Activated CD4-positive, alpha-beta T cell treated with anti-CD3 and anti-CD28 coated beads, Interleukin-2, amount 50 U/mL, for 16 hours (primary cell): ENCODE measurements at regions not wholly inside any gene's neighbourhood (a gene's known extent, or its start where the extent isn't known, plus 50 kb on each side); places are given as distances from the start of the nearest gene placed in this dataset.

Source experiments
- DNase-seq: peaks from one replicate; pipeline ENCODE4 v3.0.0-alpha.2; 2020

- DNase-seq: no peak
These were observed 49.9 kb downstream of the CHRM3 start for GRCh38 chr1:239436286-239436685.

DNA sequence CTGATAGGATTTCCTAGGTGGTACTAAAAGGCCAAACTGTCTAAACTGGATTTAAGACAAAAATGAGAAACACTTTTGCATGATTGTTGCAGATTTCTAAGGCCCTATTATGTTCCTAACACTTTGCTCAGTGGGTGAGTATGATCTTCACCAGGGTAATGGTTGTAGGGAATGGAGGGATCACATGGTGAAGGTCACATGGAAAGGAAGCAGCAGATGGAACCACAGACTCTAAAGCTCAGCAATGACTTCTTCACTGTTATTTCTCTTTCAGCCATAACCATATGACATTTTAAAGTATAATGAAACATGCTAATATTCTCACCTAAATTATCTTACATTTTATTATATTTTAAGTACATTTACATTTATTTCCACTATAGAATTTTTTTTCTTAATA is 51.5 kb downstream of the CHRM3 start:
- no peak for DNase-seq

DNA sequence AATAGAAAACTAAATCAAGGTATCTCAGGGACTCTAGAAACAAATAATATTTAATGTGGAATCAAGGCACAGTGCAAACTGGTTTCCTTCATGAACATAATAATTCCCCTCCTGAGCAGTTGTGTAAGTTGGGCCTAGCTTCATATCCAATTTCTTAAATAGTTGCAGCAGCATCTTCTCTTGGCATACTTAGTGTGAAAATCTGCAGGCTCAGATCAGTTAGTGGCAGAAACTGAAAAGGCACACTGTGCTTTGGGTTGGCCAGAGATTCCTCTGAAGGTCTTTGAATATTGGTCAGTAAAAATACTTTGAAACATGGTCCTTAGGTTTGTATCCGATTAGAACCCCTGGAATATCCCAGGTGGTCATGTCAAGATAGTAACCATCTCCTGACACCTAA is 52.5 kb downstream of the CHRM3 start:
- no peak for DNase-seq

DNA sequence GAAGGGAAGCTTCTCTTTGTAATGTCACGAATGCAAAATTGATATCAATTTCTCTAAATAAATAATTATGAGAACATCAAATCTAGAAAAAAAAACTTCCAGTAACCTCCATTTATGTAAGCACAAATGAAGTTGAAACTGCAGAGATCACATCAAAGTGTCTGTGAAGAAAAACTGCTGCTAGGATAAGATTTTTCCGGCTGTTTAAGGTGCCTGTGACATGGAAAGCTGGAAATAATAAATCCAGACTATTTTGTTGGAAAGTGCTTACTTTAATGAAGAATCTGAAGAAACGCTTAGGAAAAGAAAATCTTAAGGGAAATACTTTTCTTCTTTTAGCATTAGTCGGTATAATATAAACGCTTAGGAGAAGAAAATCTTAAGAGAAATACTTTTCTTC is 57.0 kb downstream of the CHRM3 start:
- no peak for DNase-seq

GRCh38 chr1:239446611-239447010 is 60.2 kb downstream of the CHRM3 start:
- no peak for DNase-seq

DNA sequence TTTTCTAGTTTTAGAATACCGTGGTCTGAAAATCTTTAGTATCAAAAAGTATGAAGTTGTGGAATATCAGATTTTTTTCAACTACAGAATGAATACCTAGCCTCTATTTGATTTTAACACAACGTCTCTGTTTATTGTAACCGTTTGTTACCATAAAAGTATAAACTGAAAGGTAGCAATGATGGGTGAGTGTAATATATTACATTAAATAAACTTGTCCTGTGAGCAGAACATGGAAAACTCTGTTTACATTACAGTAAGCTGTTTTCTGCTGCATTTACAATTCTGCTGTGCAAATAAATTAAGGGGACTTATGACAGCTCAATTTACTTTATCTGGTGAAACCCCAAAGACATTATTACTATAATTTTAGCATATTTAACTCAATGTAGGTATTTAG is 62.5 kb downstream of the CHRM3 start:
- no peak for DNase-seq

DNA sequence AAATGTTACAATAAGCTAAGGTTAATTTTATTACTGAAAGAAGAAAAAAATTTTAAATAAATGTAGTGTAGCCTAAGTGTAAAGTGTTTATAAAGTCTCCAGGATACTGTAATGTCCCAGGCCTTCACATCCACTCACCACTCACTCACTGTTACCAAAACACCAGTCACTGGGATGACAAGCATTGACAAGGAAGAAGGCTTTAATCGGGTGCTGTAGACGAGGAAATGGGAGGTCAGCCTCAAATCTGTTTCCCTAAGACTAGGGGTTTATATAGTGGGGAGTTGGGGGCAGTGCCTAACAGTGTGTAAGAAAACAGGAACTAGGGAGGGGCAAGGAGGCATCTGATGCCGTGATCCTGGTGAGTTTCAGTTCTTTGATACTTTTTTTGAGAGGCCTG is 69.4 kb downstream of the CHRM3 start:
- no peak for DNase-seq

DNA sequence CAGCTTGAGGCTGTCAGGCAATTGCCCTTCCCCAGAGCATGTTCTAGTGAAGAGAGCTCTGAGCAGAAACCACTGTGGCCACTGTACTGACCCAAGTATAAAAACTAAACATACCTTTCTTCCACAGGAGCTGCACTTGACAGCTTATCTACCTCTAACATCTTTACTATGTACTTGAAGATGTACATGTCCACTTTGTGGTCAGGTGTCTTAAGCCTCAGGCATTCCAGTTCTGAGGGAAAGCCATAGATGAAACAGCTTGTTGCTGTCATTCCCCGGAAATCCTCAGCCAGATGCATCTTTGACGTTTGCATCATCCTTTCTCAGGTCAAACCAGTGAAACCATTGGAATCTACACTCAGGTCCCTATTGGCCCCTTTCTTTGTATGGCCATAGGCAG is 70.4 kb downstream of the CHRM3 start:
- DNase-seq: no peak

DNA sequence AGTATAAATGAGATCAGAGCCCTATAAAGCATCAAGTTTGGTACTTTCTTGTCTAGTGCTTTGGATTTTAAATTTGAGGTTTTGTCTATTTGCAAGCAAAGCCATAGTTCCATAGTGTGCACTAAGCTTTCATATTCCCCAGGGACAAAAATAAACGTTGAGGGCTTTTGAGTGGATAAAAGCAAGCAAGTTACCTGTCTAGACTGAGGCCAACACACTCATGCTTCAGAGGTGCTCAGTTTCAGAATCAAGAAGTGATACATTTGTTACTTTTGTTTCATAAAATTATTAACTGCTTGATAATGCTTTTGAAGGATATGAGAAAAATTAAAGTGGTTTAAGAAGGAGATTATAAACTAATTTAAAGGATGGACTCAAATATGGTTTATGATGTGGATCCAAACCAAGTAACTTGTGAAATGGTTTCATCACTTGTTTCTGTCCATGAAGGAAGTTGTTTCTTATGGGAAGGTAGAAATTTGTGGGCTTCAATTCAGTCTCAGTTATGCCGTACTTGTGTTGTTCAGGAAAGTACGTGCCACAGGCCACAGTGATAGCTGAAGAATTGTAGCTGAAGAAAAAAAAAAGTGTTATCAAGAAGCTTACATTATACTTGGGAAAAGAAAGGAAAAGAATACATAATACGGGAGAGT is 71.2 kb downstream of the CHRM3 start:
- no peak for DNase-seq

DNA sequence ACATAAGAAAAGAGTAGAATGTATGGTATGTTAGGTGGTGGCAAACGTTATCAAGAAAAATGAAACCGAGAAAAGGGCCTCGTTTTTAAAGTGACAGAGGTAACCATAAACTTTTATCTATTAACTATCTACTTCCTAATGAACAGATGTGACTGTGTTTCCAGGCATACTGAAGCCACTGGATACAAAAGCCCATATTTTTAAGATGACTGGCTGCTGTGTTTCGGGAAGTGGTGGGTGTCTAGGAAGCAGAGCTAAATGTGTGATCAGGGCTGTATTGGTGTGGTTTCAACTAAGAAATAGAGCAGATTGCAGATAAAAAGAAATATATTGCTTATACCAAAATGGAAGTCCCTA is 71.8 kb downstream of the CHRM3 start:
- no peak for DNase-seq

DNA sequence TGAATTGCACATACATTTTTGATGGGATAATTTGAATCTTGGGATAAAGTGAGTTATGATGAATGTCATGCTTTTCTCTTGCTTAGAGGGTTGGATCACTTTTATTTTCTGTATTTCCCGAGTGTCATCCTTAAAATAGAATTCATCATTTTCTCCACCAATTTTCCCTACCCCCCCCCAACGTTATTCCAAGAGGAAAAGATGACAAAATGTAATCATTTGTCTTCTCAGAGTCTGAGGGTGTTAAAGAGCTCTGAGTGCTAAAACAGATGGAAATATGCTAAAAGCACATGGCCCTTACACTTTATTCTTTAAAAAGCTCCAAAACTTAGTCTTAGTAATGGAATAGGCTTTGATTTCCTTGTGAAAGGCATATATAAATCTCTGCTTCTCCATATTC is 81.4 kb downstream of the CHRM3 start:
- no peak for DNase-seq

GRCh38 chr1:239478069-239478468 is 91.7 kb downstream of the CHRM3 start:
- DNase-seq: no peak

DNA sequence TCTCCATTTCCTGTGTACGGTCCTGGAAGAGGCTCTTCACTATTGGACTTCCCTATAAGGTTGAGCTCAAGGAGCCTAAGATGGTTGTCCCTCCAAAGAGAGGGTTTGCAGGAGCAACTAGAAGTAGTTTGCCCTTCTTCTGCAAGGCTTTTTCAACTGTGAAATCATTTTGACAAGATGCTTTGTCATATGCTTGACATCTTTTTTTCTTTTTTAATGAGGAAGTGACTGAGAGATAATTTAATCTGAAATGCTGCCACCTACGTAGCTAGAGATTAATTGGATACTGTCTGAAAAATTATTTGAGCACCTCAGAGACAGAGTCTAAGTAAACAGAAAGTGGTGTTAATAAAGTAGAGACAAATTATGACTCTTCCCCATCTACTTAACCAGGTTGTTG is 97.0 kb downstream of the CHRM3 start:
- DNase-seq: no peak

DNA sequence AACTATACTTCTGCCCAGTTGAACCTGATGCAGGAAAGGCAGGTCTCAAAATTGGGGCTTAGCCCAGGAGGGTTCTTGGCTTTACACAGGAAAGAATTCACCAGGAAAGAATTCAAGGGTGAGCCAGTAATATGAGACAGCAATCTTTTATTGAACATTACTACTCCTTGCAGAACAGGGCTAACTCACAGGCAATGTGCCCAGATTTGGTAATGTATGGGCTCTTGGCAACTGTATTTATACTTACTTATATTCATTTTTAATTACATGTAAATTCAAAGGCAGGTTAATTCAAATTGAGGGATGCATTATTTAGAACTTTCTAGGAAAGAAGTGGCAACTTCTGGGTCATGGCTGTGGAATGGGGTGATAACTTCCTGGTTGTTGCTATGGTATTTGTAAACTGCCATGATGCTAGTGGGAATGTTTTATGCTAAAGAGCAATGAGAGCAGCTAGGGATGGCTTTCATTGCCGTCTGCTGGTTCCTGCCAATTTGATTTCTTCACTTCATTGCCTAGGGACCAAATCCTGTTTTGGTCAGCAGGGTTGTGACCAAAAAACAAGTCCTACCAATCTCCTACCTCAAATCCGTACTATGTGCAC is 107.5 kb downstream of the CHRM3 start:
- no peak for DNase-seq

GRCh38 chr1:239505094-239505493 is 118.7 kb downstream of the CHRM3 start:
- no peak for DNase-seq

DNA sequence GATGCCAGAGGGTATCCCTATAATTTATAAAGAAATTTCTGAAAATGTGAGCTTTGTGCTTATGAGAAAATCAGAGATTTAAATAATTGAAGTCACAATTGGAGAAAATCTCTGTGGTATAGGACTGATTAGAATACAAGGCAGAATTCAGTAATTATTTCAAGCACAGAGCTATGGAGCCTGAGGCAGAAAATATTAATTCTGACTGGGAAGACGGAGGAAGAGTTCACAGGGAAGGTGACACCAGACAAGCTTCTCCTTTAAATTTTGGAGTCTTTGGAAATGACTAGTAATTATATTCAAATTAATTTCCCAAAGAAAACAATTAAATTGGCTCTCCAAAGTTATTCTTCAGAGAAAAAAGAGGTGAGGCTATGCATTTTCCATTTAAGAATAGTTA is 121.5 kb downstream of the CHRM3 start:
- DNase-seq: no peak

DNA sequence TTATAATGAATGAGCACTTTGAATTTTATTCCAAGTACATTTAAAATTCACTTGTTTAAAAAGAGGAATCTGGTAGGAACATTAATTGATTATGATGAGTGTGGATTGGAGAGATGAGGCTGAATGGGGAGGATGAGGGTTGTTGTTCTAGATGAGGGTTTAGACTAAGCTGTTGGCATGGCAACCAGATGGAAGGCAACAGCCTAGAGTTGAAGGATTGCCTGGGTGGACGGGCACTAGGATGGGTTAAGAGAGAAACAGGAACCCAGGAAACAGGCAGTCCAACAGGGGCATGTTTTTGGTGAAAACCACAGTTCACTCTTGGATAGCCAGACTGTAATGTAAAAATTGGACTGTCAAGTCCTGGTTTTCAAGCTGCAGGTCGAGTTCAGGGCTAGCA is 125.5 kb downstream of the CHRM3 start:
- DNase-seq: no peak

- DNase-seq: no peak
These were observed 130.2 kb downstream of the CHRM3 start for GRCh38 chr1:239516579-239516978.

GRCh38 chr1:239526391-239526790 is 140.0 kb downstream of the CHRM3 start:
- DNase-seq: no peak

DNA sequence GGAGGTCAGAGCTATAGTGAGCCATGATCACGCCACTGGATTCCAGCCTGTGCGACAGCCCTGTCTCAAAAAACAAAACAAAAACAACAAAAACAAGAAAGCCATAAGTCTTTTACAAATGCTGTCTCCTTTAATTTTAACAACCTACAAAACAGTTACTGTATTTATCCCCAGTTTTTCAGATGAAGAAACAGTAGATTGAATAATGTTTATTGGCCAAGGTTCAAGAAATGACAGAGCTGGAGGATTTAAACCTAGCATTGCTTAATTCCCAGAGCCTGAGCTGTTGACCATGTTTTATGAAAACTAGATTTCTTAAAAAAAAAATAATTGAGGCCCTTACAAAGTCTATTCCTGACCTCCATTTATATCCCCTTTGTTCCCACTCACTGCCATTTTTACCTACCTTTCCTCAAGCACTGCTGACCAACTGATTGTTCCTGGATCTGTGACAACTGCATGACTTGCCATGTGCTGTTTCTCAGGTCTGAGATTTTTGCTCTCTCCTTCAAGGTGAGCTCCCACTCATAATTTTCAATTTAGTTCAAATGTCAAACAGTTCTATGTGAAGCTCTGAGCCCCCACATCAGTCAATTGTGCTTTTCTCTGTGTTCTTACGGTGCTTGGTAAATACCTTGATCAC is 140.8 kb downstream of the CHRM3 start:
- DNase-seq: no peak

GRCh38 chr1:239536165-239536849 is 149.9 kb downstream of the CHRM3 start:
- DNase-seq: no peak

- no peak for DNase-seq
These were observed 151.4 kb downstream of the CHRM3 start for GRCh38 chr1:239537795-239538194.

DNA sequence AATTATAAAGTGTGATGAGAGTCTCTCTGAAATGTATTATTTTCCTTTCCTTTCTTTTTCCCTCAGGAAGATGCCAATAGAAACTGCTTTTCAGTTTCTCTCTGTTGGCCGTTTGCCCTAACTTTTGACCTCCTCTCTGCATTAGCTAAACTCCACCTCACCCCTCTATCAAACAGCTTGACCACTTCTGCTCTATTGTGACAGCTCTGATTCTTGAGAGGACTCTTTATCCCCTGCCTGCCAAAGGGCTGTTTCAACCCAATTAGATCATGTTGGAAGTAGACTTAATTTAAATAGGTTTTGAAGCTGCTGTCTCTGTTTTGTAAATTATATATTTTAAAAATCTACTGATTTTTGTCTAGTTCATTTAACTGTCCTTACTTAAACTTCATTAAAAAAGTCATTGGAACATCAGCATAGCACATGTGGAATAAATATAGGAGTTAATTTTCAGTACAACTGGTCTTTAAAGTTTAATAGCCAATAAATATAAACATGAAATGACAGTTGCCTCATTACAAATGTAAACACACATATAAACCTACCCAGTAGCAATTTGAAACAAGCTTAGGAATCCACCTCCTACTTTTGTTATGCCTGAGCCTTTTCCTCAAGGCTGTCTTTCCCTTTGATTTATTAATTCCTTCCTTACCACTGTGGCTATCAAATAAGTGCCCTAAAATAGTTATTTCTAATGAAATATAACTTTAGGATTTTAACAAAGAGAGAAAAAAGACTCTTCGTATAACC is 152.0 kb downstream of the CHRM3 start:
- no peak for DNase-seq

DNA sequence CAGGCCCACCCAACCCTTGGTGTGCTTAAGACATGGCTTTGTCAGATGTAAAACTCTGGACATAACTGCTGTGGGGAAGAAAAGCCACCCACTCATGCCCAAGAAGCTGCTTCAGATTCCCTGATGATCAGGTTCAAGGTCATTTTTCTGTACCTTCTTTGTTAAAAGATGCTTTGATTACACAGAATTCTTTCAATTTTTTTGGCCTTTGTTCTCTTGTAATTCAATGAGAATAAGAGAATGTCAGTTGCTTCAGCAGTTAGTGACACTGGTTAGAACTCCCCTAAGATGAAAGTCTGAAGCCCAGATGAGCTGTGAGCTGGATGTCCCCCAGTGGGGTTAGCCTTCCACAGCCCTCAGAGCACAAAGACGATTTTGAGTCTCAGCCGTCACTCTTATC is 152.7 kb downstream of the CHRM3 start:
- DNase-seq: no peak
